ENCODE measurements at regions not wholly inside any gene's neighbourhood (a gene's known extent, or its start where the extent isn't known, plus 50 kb on each side); places are given as distances from the start of the nearest gene placed in this dataset.

- TF ChIP-seq CTCF (conservative IDR thresholded peaks at IDR 0.05 in 1 of 2, IDR thresholded peaks at IDR 0.05 in 1 of 2; ENCODE audit: extremely low read depth in 1 of 2, insufficient read depth in 1 of 2, low read depth in 1 of 2, low read length in 2 of 2) (peak in 1 of 2 donors; percentile 9), EZH2 (IDR thresholded peaks at IDR 0.05; ENCODE audit: borderline replicate concordance, low read length) (no peak)
Measured at GRCh38 chr1:168381850-168382249, 101.2 kb downstream of the TBX19 start.

Data from mammary epithelial cell (primary cell).